GM23338 (cell line): ENCODE measurements at regions not wholly inside any gene's neighbourhood (a gene's known extent, or its start where the extent isn't known, plus 50 kb on each side); places are given as distances from the start of the nearest gene placed in this dataset.

Experiments used
- ATAC-seq: fragments of 200-7000 bp; cut with Tn5 transposase; 3 replicates; pipeline ENCODE4 v1.9.1; 2020
- DNase-seq: peaks from one replicate; pipeline ENCODE4 v3.0.0-alpha.2; 2015; ENCODE audit warnings: low spot score
- H2AFZ ChIP-seq: fragments of 200-600 bp; sonication (generic); 2 replicates; pipeline ENCODE4 v1.8.0; 2016; ENCODE audit warnings: antibody characterized with exemption, mild to moderate bottlenecking, moderate library complexity
- H3F3A ChIP-seq: fragments of 200-600 bp; sonication (generic); replicated peaks from 2 replicates; pipeline ENCODE4 v1.8.0; 2017; ENCODE audit warnings: antibody characterized with exemption, mixed run types, low read depth
- H3K27ac ChIP-seq: fragments of 200-600 bp; sonication (generic); 2 replicates; pipeline ENCODE4 v1.6.1; 2016; ENCODE audit warnings: low read depth
- H3K27me3 ChIP-seq: fragments of 200-600 bp; sonication (generic); 2 replicates; pipeline ENCODE4 v1.8.0; 2016; ENCODE audit warnings: mild to moderate bottlenecking, mixed run types, moderate library complexity; ENCODE audit not compliant: insufficient read depth
- H3K36me3 ChIP-seq: fragments of 200-600 bp; sonication (generic); 2 replicates; pipeline ENCODE4 v1.8.0; 2016; ENCODE audit warnings: mild to moderate bottlenecking; ENCODE audit not compliant: insufficient read depth
- H3K4me1 ChIP-seq: fragments of 200-600 bp; sonication (generic); 2 replicates; pipeline ENCODE4 v1.8.0; 2016; ENCODE audit warnings: mild to moderate bottlenecking, moderate library complexity; ENCODE audit not compliant: insufficient read depth
- H3K4me2 ChIP-seq: fragments of 200-600 bp; sonication (generic); 2 replicates; pipeline ENCODE4 v1.7.1; 2017; ENCODE audit warnings: mixed run types
- H3K4me3 ChIP-seq: fragments of 200-600 bp; sonication (generic); 2 replicates; pipeline ENCODE4 v1.6.1; 2016; ENCODE audit warnings: mixed run types
- H3K79me2 ChIP-seq: fragments of 200-600 bp; sonication (generic); replicated peaks from 2 replicates; pipeline ENCODE4 v1.8.0; 2017; ENCODE audit warnings: mild to moderate bottlenecking; ENCODE audit not compliant: insufficient read depth
- H3K9me2 ChIP-seq: fragments of 200-600 bp; sonication (generic); 2 replicates; pipeline ENCODE4 v1.8.0; 2017; ENCODE audit not compliant: insufficient read depth
- H4K20me1 ChIP-seq: fragments of 200-600 bp; sonication (generic); replicated peaks from 2 replicates; pipeline ENCODE4 v1.8.0; 2017; ENCODE audit warnings: mild to moderate bottlenecking; ENCODE audit not compliant: insufficient read depth
- H3K27ac Mint-ChIP-seq: 2 replicates; pipeline ENCODE4 v1.8.0; 2020; ENCODE audit warnings: inconsistent platforms, mild to moderate bottlenecking, moderate library complexity, mixed read lengths
- H3K27me3 Mint-ChIP-seq: 3 replicates; pipeline ENCODE4 v1.8.0; 2022; ENCODE audit warnings: low read depth, mild to moderate bottlenecking, moderate library complexity, mixed read lengths, inconsistent platforms; ENCODE audit not compliant: insufficient read depth, poor library complexity
- H3K36me3 Mint-ChIP-seq: 3 replicates; pipeline ENCODE4 v1.8.0; 2021; ENCODE audit warnings: low read depth, mild to moderate bottlenecking, inconsistent platforms, moderate library complexity, mixed read lengths
- H3K4me1 Mint-ChIP-seq: 3 replicates; pipeline ENCODE4 v1.8.0; 2020; ENCODE audit warnings: mild to moderate bottlenecking, inconsistent platforms, mixed read lengths
- H3K4me3 Mint-ChIP-seq: 3 replicates; pipeline ENCODE4 v1.8.0; 2021; ENCODE audit warnings: moderate library complexity, mild to moderate bottlenecking, inconsistent platforms, mixed read lengths
- H3K9me3 Mint-ChIP-seq: 3 replicates; pipeline ENCODE4 v1.8.0; 2020; ENCODE audit warnings: moderate library complexity, mild to moderate bottlenecking, inconsistent platforms, mixed read lengths
- CTCF ChIP-seq, 2 experiments: fragments of 200-600 bp in 1 of 2; sonication (generic) in 1 of 2; conservative IDR thresholded peaks; 2 replicates each; pipeline versions ENCODE4 v1.5.1 to v1.6.1; 2016 to 2017; ENCODE audit warnings: antibody characterized with exemption in 2 of 2, low read depth in 2 of 2, mild to moderate bottlenecking in 2 of 2, moderate library complexity in 1 of 2
- JUNB ChIP-seq: IDR thresholded peaks from one replicate; pipeline ENCODE4 v1.6.1; 2016; ENCODE audit warnings: antibody characterized with exemption; ENCODE audit not compliant: unreplicated experiment
- POLR2AphosphoS5 ChIP-seq: IDR thresholded peaks from 2 replicates; pipeline ENCODE4 v1.6.1; 2016; ENCODE audit warnings: antibody characterized with exemption, low read depth
- ZNF114 ChIP-seq: fragments of 250-450 bp; sonication (Bioruptor Pico); IDR thresholded peaks from 2 replicates; pipeline ENCODE4 v1.5.0; 2020; ENCODE audit warnings: mild to moderate bottlenecking, moderate library complexity
- ZNF462 ChIP-seq: fragments of 250-450 bp; sonication (Bioruptor Pico); IDR thresholded peaks from 2 replicates; pipeline ENCODE4 v1.5.0; 2020; ENCODE audit warnings: mild to moderate bottlenecking, moderate library complexity

- Histone ChIP-seq H3F3A (no peaks in the 10 kb centered on the region), H3K27me3 (no peaks in the 10 kb centered on the region), H2AFZ (no peak overlapping the region), H3K79me2 (no peaks in the 10 kb centered on the region), H3K4me2 (no peak overlapping the region), H3K36me3 (no peaks in the 10 kb centered on the region), H3K27ac (no peak overlapping the region), H3K4me1 (no peaks in the 10 kb centered on the region; the same call in 1 of the 2 replicates), H4K20me1 (no peaks in the 10 kb centered on the region), H3K4me3 (no peak overlapping the region), H3K9me2 (no peaks in the 10 kb centered on the region)
- Mint-ChIP-seq H3K27me3 (peaks cover 2% of the 10 kb centered on the region), H3K9me3 (no peaks in the 10 kb centered on the region), H3K36me3 (no peaks in the 10 kb centered on the region), H3K4me3 (no peak overlapping the region), H3K27ac (no peak overlapping the region), H3K4me1 (0 out of 3 replicates have a peak, but pooled peaks cover 3% of the 10 kb centered on the region)
- DNase-seq (no peak), ATAC-seq (no peak)
- TF ChIP-seq ZNF114 = no peak
- TF ChIP-seq CTCF (conservative IDR thresholded peaks at IDR 0.05; ENCODE audit: low read depth in 2 of 2) = no peak
- no peak for TF ChIP-seq ZNF462 (CRISPR knock-in tag)
- no peak for TF ChIP-seq JUNB
- no peak for TF ChIP-seq POLR2AphosphoS5
Observed at GRCh38 chr13:34172048-34172447, 354.1 kb downstream of the RFC3 start.
